SK-N-SH (cell line): ENCODE measurements at regions not wholly inside any gene's neighbourhood (a gene's known extent, or its start where the extent isn't known, plus 50 kb on each side); places are given as distances from the start of the nearest gene placed in this dataset.

Source experiments
- CTCF ChIA-PET: fragments of 300-600, 350-600 bp; formaldehyde crosslinking; extraction: SDS; loops from one replicate; lab custom pipeline; 2021; lab: Yijun Ruan, JAX
- POLR2A ChIA-PET: fragments of 350-600 bp; sonication (Branson Sonifier 250); formaldehyde crosslinking; extraction: SDS; loops from one replicate; lab custom pipeline; 2020; ENCODE audit warnings: antibody characterized with exemption, inconsistent platforms; lab: Yijun Ruan, JAX
- DNase-seq: peaks from one replicate; pipeline ENCODE4 v3.0.0; 2012
- H2AFZ ChIP-seq: fragments of 200-600 bp; sonication (generic); 2 replicates; pipeline ENCODE4 v1.8.1; 2016; ENCODE audit warnings: antibody characterized with exemption, mild to moderate bottlenecking, low read depth
- H3F3A ChIP-seq: fragments of 200-600 bp; sonication (generic); replicated peaks from 2 replicates; pipeline ENCODE3; 2016; ENCODE audit warnings: antibody characterized with exemption, mild to moderate bottlenecking; ENCODE audit not compliant: insufficient read depth
- H3K27ac ChIP-seq, 2 experiments: fragments of 200-500 bp in 1 of 2; fragments of 200-600 bp in 1 of 2; sonication (Bioruptor generic) in 1 of 2; sonication (generic), shearing (Covaris generic) in 1 of 2; 2 replicates each; pipeline versions ENCODE4 v1.5.1 to v1.6.1; 2014 to 2016; ENCODE audit warnings: low read depth in 2 of 2, inconsistent platforms in 1 of 2, low read length in 1 of 2, mild to moderate bottlenecking in 1 of 2, mixed read lengths in 1 of 2
- H3K27me3 ChIP-seq: fragments of 200-600 bp; sonication (generic), shearing (Covaris generic); 2 replicates; pipeline ENCODE4 v1.6.1; 2016; ENCODE audit warnings: mixed run types; ENCODE audit not compliant: insufficient read depth
- H3K36me3 ChIP-seq, 2 experiments: fragments of 200-500 bp in 1 of 2; fragments of 200-600 bp in 1 of 2; sonication (Bioruptor generic) in 1 of 2; sonication (generic) in 1 of 2; replicated peaks in 1 of 2; 2 replicates each; pipeline versions ENCODE3 to v1.5.1; 2014 to 2016; ENCODE audit warnings: low read length in 1 of 2, mild to moderate bottlenecking in 1 of 2; ENCODE audit not compliant: insufficient read depth in 2 of 2, control insufficient read depth in 1 of 2
- H3K4me1 ChIP-seq, 2 experiments: fragments of 200-500 bp in 1 of 2; fragments of 200-600 bp in 1 of 2; sonication (Bioruptor generic) in 1 of 2; sonication (generic), shearing (Covaris generic) in 1 of 2; 2 replicates each; pipeline versions ENCODE4 v1.5.1 to v1.6.1; 2014 to 2016; ENCODE audit warnings: low read depth in 1 of 2, low read length in 1 of 2, mixed run types in 1 of 2; ENCODE audit not compliant: insufficient read depth in 2 of 2, control insufficient read depth in 1 of 2
- H3K4me2 ChIP-seq: fragments of 200-600 bp; sonication (generic), shearing (Covaris generic); 2 replicates; pipeline ENCODE4 v1.6.1; 2017; ENCODE audit warnings: mixed run types
- H3K4me3 ChIP-seq, 2 experiments: fragments of 200-500 bp in 1 of 2; fragments of 200-600 bp in 1 of 2; sonication (Bioruptor generic) in 1 of 2; sonication (generic), shearing (Covaris generic) in 1 of 2; 2 replicates each; pipeline versions ENCODE4 v1.5.1 to v1.8.1; 2014 to 2016; ENCODE audit warnings: low read depth in 2 of 2, inconsistent platforms in 1 of 2, low read length in 1 of 2, mild to moderate bottlenecking in 1 of 2, mixed read lengths in 1 of 2, moderate library complexity in 1 of 2
- H3K79me2 ChIP-seq: fragments of 200-600 bp; sonication (generic); 2 replicates; pipeline ENCODE4 v1.8.1; 2017; ENCODE audit warnings: mild to moderate bottlenecking; ENCODE audit not compliant: insufficient read depth
- H3K9ac ChIP-seq: fragments of 200-600 bp; sonication (generic); 2 replicates; pipeline ENCODE4 v1.6.1; 2017; ENCODE audit warnings: mixed run types
- H3K9me2 ChIP-seq: fragments of 200-600 bp; sonication (generic); 2 replicates; pipeline ENCODE4 v1.6.1; 2017; ENCODE audit warnings: mixed run types
- H3K9me3 ChIP-seq: fragments of 200-600 bp; sonication (generic); 2 replicates; pipeline ENCODE4 v1.6.1; 2017; ENCODE audit warnings: mixed run types, mild to moderate bottlenecking, moderate library complexity
- H4K20me1 ChIP-seq: fragments of 200-600 bp; sonication (generic); 2 replicates; pipeline ENCODE4 v1.6.1; 2017; ENCODE audit warnings: mild to moderate bottlenecking, mixed run types; ENCODE audit not compliant: insufficient read depth
- ELF1 ChIP-seq: IDR thresholded peaks from 2 replicates; pipeline ENCODE4 v1.4.0; 2012
- FOSL2 ChIP-seq: IDR thresholded peaks from 2 replicates; pipeline ENCODE4 v1.4.0; 2012; ENCODE audit warnings: low read depth, mild to moderate bottlenecking, moderate library complexity, borderline replicate concordance
- FOXJ3 ChIP-seq: sonication (generic); formaldehyde crosslinking; IDR thresholded peaks from 2 replicates; pipeline ENCODE4 v1.5.1; 2020; ENCODE audit warnings: mild to moderate bottlenecking, missing genetic modification reagents
- GABPA ChIP-seq: IDR thresholded peaks from 2 replicates; pipeline ENCODE4 v1.4.0; 2012; ENCODE audit warnings: low read depth, mild to moderate bottlenecking
- MAX ChIP-seq: IDR thresholded peaks from 2 replicates; pipeline ENCODE4 v1.4.0; 2012; ENCODE audit warnings: low read depth
- MEF2A ChIP-seq: IDR thresholded peaks from 2 replicates; pipeline ENCODE4 v1.4.0; 2012; ENCODE audit warnings: low read depth, borderline replicate concordance
- MXI1 ChIP-seq: IDR thresholded peaks from 2 replicates; pipeline ENCODE4 v1.6.1; 2012; ENCODE audit warnings: mild to moderate bottlenecking, low read depth, low read length, improper control_type of control experiment
- NRF1 ChIP-seq: IDR thresholded peaks from 2 replicates; pipeline ENCODE4 v1.6.1; 2012; ENCODE audit warnings: low read depth, mild to moderate bottlenecking, low read length
- RFX5 ChIP-seq: IDR thresholded peaks from 2 replicates; pipeline ENCODE4 v1.6.1; 2012; ENCODE audit warnings: mild to moderate bottlenecking, improper control_type of control experiment, low read length
- RXRA ChIP-seq: IDR thresholded peaks from 2 replicates; pipeline ENCODE4 v1.4.0; 2012; ENCODE audit warnings: low read depth, mild to moderate bottlenecking, borderline replicate concordance
- SIN3A ChIP-seq: IDR thresholded peaks from 2 replicates; pipeline ENCODE4 v1.6.1; 2012; ENCODE audit warnings: low read depth, mild to moderate bottlenecking, low read length, moderate library complexity, borderline replicate concordance
- TCF12 ChIP-seq: IDR thresholded peaks from 2 replicates; pipeline ENCODE4 v1.4.0; 2012
- USF1 ChIP-seq: IDR thresholded peaks from 2 replicates; pipeline ENCODE4 v1.4.0; 2012; ENCODE audit warnings: low read depth, borderline replicate concordance
- WGBS: methylation state at CpG from one replicate; pipeline ENCODE4 v1.1.6; 2017; ENCODE audit warnings: low lambda C conversion rate; 5-methylcytosine and 5-hydroxymethylcytosine counted together

- DNase-seq, result no peak
- Histone ChIP-seq H3F3A (no peaks in the 10 kb centered on the region), H3K36me3 (no peaks in the 10 kb centered on the region), H4K20me1 (no peaks in the 10 kb centered on the region), H3K4me3 (no peak overlapping the region), H3K27ac (no peak overlapping the region), H3K4me1 (peaks cover 0 to 3% of the 10 kb centered on the region in 2 experiments; a peak in 1 of 4 replicates), H3K9me3 (no peaks in the 10 kb centered on the region), H3K9me2 (no peaks in the 10 kb centered on the region), H3K4me2 (no peak overlapping the region), H3K79me2 (no peaks in the 10 kb centered on the region), H3K9ac (no peak overlapping the region), H2AFZ (no peak overlapping the region), H3K27me3 (no peaks in the 10 kb centered on the region)
- TF ChIP-seq NRF1, result no peak
- no peak for TF ChIP-seq MXI1
- TF ChIP-seq RFX5, result no peak
- TF ChIP-seq RXRA, result no peak
- TF ChIP-seq FOSL2, result no peak
- TF ChIP-seq USF1, result no peak
- 60% methylated on average over 6 of the region's 6 CpGs for WGBS
- POLR2A ChIA-PET, result no interaction called here
- CTCF ChIA-PET, result interaction anchor here (1.2 to 2.2 kb wide), 2 partner anchors 21 to 365 kb away, joined by 3 to 8 read pairs; no protein-coding TSS in a partner anchor
Observed at GRCh38 chr4:181507938-181508337, 735.3 kb upstream of the TENM3 start.

- WGBS, result 63% methylated on average over 6 of the region's 6 CpGs
- no peak for TF ChIP-seq FOXJ3 (CRISPR knock-in tag)
- TF ChIP-seq FOSL2, result no peak
- TF ChIP-seq GABPA, result no peak
- TF ChIP-seq MXI1, result no peak
- TF ChIP-seq MAX, result no peak
- no peak for TF ChIP-seq MEF2A
- TF ChIP-seq USF1, result no peak
- TF ChIP-seq TCF12, result no peak
- no peak for TF ChIP-seq SIN3A
- TF ChIP-seq ELF1, result no peak
- H3K36me3 ChIP-seq, result no peaks in the 10 kb centered on the region
- H3K4me3 ChIP-seq, result no peak overlapping the region
- peaks cover 0 to 3% of the 10 kb centered on the region in 2 experiments; a peak in 1 of 4 replicates for H3K4me1 ChIP-seq
- H3K9me2 ChIP-seq, result no peaks in the 10 kb centered on the region
- no peak for DNase-seq
- H3K9me3 ChIP-seq, result no peaks in the 10 kb centered on the region
- ChIA-PET POLR2A (no interaction called here), CTCF (interaction anchor here (0.8 to 2.2 kb wide), 3 partner anchors 13 to 365 kb away, joined by 3 to 8 read pairs (median 3); no protein-coding TSS in a partner anchor)
- no peak overlapping the region for H2AFZ ChIP-seq
- no peaks in the 10 kb centered on the region for H3K79me2 ChIP-seq
- no peak overlapping the region for H3K4me2 ChIP-seq
- H3K9ac ChIP-seq, result no peak overlapping the region
- no peak overlapping the region for H3K27ac ChIP-seq
- no peaks in the 10 kb centered on the region for H4K20me1 ChIP-seq
- no peaks in the 10 kb centered on the region for H3F3A ChIP-seq
- no peaks in the 10 kb centered on the region for H3K27me3 ChIP-seq
Observed at GRCh38 chr4:181508601-181509000, 734.6 kb upstream of the TENM3 start.
